HL-60 (cell line): ENCODE measurements at regions not wholly inside any gene's neighbourhood (a gene's known extent, or its start where the extent isn't known, plus 50 kb on each side); places are given as distances from the start of the nearest gene placed in this dataset.

ENCODE experiments used
- CTCF ChIP-seq: IDR thresholded peaks from one replicate; pipeline ENCODE4 v1.5.1; 2011; ENCODE audit warnings: low read length, control low read depth, inconsistent platforms; ENCODE audit not compliant: insufficient read depth
- POLR2AphosphoS5 ChIP-seq: IDR thresholded peaks from 2 replicates; pipeline ENCODE4 v1.6.1; 2012; ENCODE audit warnings: low read depth

GRCh38 chr16:5354645-5355044 lies 257.1 kb upstream of the EEF2KMT start:
- TF ChIP-seq CTCF (no peak), POLR2AphosphoS5 (no peak)
